ENCODE measurements at regions not wholly inside any gene's neighbourhood (a gene's known extent, or its start where the extent isn't known, plus 50 kb on each side); places are given as distances from the start of the nearest gene placed in this dataset.

DNA sequence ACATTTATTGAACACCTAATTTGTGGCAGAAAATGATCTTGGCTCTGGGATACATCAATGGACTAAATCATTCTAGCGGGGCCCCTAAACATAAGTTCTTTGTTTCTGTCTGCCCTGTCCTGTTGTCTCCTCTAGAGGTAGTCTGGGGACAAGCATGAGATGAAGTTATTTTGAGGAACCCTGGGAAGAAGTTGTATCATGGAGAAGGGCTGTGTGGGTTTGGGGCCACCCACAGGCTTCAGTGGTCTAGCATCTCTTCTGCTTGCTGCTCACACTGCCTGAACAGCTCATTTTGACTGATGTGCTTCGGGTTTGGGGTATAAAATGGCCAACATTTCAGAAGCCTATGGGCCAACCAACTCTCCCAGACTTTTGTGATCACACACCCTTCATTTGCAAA lies 50.3 kb upstream of the OSBPL11 start:
- DNase-seq (ENCODE audit: low spot score): no peak
- no peak for TF ChIP-seq CTCF (IDR thresholded peaks at IDR 0.05; ENCODE audit: extremely low read depth, missing control alignments)

DNA sequence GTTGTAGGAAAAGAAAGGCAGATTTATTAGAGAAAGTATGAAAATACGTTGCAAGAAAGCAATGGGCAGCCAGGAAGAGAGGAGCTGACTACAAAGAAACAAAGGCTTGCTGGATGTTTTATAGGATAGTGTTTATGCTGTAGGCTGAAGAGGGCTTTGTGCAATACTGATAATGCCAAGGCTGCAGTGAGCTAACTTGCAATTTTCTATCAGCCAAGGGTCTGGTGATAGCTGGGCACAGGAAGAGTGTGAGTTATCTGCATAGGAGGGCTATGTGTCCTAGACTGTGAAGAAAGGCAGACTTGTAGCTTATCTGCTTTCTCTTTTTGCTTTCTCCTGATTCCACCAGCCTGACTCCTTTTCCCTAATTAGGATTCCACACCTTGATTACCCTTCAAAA lies 51.3 kb upstream of the OSBPL11 start:
- no peak for DNase-seq (ENCODE audit: low spot score)
- no peak for TF ChIP-seq CTCF (IDR thresholded peaks at IDR 0.05; ENCODE audit: extremely low read depth, missing control alignments)

- TF ChIP-seq CTCF (IDR thresholded peaks at IDR 0.05; ENCODE audit: extremely low read depth, missing control alignments): no peak
- no peak for DNase-seq (ENCODE audit: low spot score)
These were observed 52.2 kb upstream of the OSBPL11 start for GRCh38 chr3:125647318-125648014.

DNA sequence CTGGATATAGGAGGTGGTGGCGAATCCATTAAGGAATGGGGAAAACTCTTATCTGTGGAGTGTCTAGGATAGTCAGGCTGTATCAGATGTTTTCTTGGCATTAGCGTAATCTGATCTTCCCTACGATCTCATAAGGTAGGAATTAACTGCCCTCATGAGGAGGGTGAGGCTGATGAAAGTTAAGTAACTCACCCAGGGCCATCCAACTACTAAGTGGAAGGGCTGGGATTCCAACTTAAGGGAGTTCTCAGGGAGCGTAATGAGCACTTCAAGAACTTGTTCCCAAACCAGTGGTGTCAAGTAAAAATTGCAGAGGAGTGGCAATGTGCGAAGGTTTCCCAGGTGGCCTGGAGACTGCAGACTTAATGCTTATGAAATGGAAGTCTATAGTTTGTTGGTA lies 55.9 kb upstream of the OSBPL11 start:
- no peak for TF ChIP-seq CTCF (IDR thresholded peaks at IDR 0.05; ENCODE audit: extremely low read depth, missing control alignments)
- DNase-seq (ENCODE audit: low spot score): no peak

DNA sequence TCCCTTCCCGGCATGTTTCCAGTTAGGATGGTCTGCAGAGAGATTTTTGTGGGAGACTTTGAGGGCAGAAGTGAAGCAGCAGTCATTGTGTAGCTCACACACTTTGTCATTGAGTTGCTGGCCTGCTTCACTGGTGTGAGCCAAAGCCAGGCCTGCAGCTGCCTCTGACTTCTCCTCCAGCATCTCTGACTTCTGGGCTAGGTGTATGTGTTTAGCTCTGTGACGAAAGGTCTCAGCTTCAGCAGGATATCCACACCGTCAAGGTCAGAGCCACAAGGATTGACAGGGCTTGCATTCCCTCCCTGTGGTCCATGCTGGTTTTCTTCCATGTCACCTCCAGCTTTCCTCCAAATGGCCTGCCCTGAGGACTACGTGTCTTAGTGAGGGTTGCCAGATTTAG lies 57.1 kb upstream of the OSBPL11 start:
- no peak for DNase-seq (ENCODE audit: low spot score)
- no peak for TF ChIP-seq CTCF (IDR thresholded peaks at IDR 0.05; ENCODE audit: extremely low read depth, missing control alignments)

DNA sequence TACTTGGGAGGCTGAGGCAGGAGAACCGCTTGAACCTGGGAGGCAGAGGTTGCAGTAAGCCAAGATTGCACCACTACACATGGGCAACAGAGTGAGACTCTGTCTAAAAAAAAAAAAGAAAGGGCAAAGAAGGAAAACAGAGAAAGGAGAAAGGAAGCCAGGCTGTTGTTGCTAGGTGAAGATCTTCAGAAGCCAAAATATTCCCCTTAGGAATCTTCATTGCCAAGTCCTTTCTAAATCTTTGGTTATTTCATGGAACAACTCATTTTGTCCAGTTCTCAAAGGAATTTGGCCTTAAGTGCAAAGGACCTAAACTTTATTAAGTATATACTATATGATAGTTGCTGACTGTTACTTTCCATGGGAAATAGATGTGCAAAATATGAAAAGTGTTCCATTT lies 59.2 kb upstream of the OSBPL11 start:
- no peak for TF ChIP-seq CTCF (IDR thresholded peaks at IDR 0.05; ENCODE audit: extremely low read depth, missing control alignments)

GRCh38 chr3:125662675-125663074 lies 67.4 kb upstream of the OSBPL11 start:
- DNase-seq (ENCODE audit: low spot score): no peak
- no peak for TF ChIP-seq CTCF (IDR thresholded peaks at IDR 0.05; ENCODE audit: extremely low read depth, missing control alignments)

More for the DNA sequence above, 59.2 kb upstream of the OSBPL11 start:
- DNase-seq (ENCODE audit: low spot score): no peak

All from GM20000 (cell line).